H4 (cell line): ENCODE measurements at regions not wholly inside any gene's neighbourhood (a gene's known extent, or its start where the extent isn't known, plus 50 kb on each side); places are given as distances from the start of the nearest gene placed in this dataset.

Source experiments
- DNase-seq: peaks from one replicate; pipeline ENCODE4 v3.0.0-alpha.2; 2015; ENCODE audit warnings: low spot score

- DNase-seq: no peak
These were observed 158.4 kb upstream of the SESN3 start for GRCh38 chr11:95389427-95389826.

GRCh38 chr11:95388086-95388485 lies 157.1 kb upstream of the SESN3 start:
- DNase-seq: no peak

- no peak for DNase-seq
These were observed 156.3 kb upstream of the SESN3 start for GRCh38 chr11:95387325-95387724.

GRCh38 chr11:95385577-95385976 lies 154.6 kb upstream of the SESN3 start:
- no peak for DNase-seq

- DNase-seq: no peak
These were observed 148.5 kb upstream of the SESN3 start for GRCh38 chr11:95379479-95379878.

GRCh38 chr11:95378789-95379188 lies 147.8 kb upstream of the SESN3 start:
- DNase-seq: no peak

- DNase-seq: no peak
These were observed 147.1 kb upstream of the SESN3 start for GRCh38 chr11:95378111-95378510.

- peak; percentile 29 for DNase-seq
These were observed 144.9 kb upstream of the SESN3 start for GRCh38 chr11:95375886-95376285.

GRCh38 chr11:95375451-95375850 lies 144.4 kb upstream of the SESN3 start:
- DNase-seq: no peak

- no peak for DNase-seq
These were observed 143.1 kb upstream of the SESN3 start for GRCh38 chr11:95374105-95374504.

- DNase-seq: no peak
These were observed 142.2 kb upstream of the SESN3 start for GRCh38 chr11:95373241-95373640.

- no peak for DNase-seq
These were observed 141.2 kb upstream of the SESN3 start for GRCh38 chr11:95372097-95372656.

- no peak for DNase-seq
These were observed 140.2 kb upstream of the SESN3 start for GRCh38 chr11:95371153-95371552.

GRCh38 chr11:95367726-95368125 lies 136.7 kb upstream of the SESN3 start:
- no peak for DNase-seq

- no peak for DNase-seq
These were observed 134.3 kb upstream of the SESN3 start for GRCh38 chr11:95365348-95365747.

GRCh38 chr11:95364324-95365295 lies 133.6 kb upstream of the SESN3 start:
- DNase-seq: peak; percentile 16

GRCh38 chr11:95363708-95364107 lies 132.7 kb upstream of the SESN3 start:
- DNase-seq: no peak

- no peak for DNase-seq
These were observed 132.2 kb upstream of the SESN3 start for GRCh38 chr11:95363164-95363563.

- DNase-seq: no peak
These were observed 130.2 kb upstream of the SESN3 start for GRCh38 chr11:95361180-95361579.

GRCh38 chr11:95360377-95361075 lies 129.5 kb upstream of the SESN3 start:
- DNase-seq: no peak

- no peak for DNase-seq
These were observed 128.8 kb upstream of the SESN3 start for GRCh38 chr11:95359756-95360155.

GRCh38 chr11:95359341-95359663 lies 128.3 kb upstream of the SESN3 start:
- DNase-seq: no peak
